Suprapubic skin (tissue), 4 donors: ENCODE measurements at regions not wholly inside any gene's neighbourhood (a gene's known extent, or its start where the extent isn't known, plus 50 kb on each side); places are given as distances from the start of the nearest gene placed in this dataset.

Source experiments
- CTCF ChIP-seq, 2 donors: fragments of 200-600 bp in 1 of 2; fragments of 450-650 bp in 1 of 2; sonication (generic) in 1 of 2; IDR thresholded peaks; one replicate each; pipeline ENCODE4 v1.5.1; 2016 to 2019; ENCODE audit warnings: antibody characterized with exemption in 2 of 2, mild to moderate bottlenecking in 1 of 2, moderate library complexity in 1 of 2
- EP300 ChIP-seq: sonication (generic); formaldehyde crosslinking; IDR thresholded peaks from one replicate; pipeline ENCODE4 v1.6.1; 2017; ENCODE audit warnings: antibody characterized with exemption
- POLR2A ChIP-seq, 2 donors: fragments of 450-650 bp; IDR thresholded peaks; one replicate each; pipeline ENCODE4 v1.6.1; 2017; ENCODE audit warnings: antibody characterized with exemption in 2 of 2, mild to moderate bottlenecking in 2 of 2, moderate library complexity in 2 of 2
- POLR2AphosphoS5 ChIP-seq, 3 donors: sonication (generic); formaldehyde crosslinking; IDR thresholded peaks; one replicate each; pipeline ENCODE4 v1.6.1; 2017; ENCODE audit warnings: antibody characterized with exemption in 3 of 3

DNA sequence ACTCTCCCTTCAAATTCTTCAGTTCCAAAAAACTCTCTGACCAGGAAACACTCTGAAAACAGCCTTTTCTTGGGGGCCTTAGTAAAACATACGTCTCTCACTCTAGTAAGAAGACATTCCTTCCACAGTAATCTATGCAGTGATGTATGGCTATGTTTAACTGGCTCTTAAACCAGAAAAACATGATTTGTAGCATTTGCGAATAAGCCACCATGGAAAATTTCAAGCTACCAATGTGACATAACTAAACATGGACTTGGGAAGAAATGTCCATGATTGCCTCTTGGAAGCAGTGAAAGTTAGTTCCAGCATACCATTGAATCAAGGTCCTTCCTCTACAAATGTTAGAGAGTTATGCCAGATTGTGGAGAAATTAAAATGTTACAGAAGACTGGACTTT lies 121.5 kb upstream of the ATF7IP start:
- no peak for TF ChIP-seq CTCF (IDR thresholded peaks at IDR 0.05)
- no peak for TF ChIP-seq POLR2A (IDR thresholded peaks at IDR 0.05)
- no peak for TF ChIP-seq POLR2AphosphoS5 (IDR thresholded peaks at IDR 0.05)
- TF ChIP-seq EP300, result no peak
